Memory B cell (primary cell): ENCODE measurements at regions not wholly inside any gene's neighbourhood (a gene's known extent, or its start where the extent isn't known, plus 50 kb on each side); places are given as distances from the start of the nearest gene placed in this dataset.
"Not testable (repeated sequence)": the region's sequence is repeated elsewhere in the genome, so short reads cannot be mapped to it uniquely, and the experiment has no call there.

ENCODE experiments used
- ATAC-seq: fragments of 150-1000 bp; cut with Tn5 transposase; 2 replicates; pipeline ENCODE4 v1.10.0; 2021; ENCODE audit warnings: low read depth, mild to moderate bottlenecking, moderate library complexity
- DNase-seq, 2 donors: peaks; one replicate each; pipeline ENCODE4 v3.0.0; 2022; ENCODE audit warnings: low spot score in 2 of 2
- H3K27ac Mint-ChIP-seq: one replicate; pipeline ENCODE4 v1.8.0; 2022; ENCODE audit warnings: mild to moderate bottlenecking, moderate library complexity, mixed read lengths
- H3K27me3 Mint-ChIP-seq: one replicate; pipeline ENCODE4 v1.8.0; 2022; ENCODE audit warnings: mixed read lengths
- H3K36me3 Mint-ChIP-seq: one replicate; pipeline ENCODE4 v1.8.0; 2022; ENCODE audit warnings: mild to moderate bottlenecking, mixed read lengths
- H3K4me1 Mint-ChIP-seq: one replicate; pipeline ENCODE4 v1.8.0; 2022; ENCODE audit warnings: mixed read lengths
- H3K4me3 Mint-ChIP-seq: one replicate; pipeline ENCODE4 v1.8.0; 2022; ENCODE audit warnings: mild to moderate bottlenecking, moderate library complexity, mixed read lengths
- H3K9me3 Mint-ChIP-seq: one replicate; pipeline ENCODE4 v1.8.0; 2022; ENCODE audit warnings: mixed read lengths

GRCh38 chrX:45596188-45596808, 395.6 kb upstream of the DIPK2B start:
- DNase-seq = no peak
- Mint-ChIP-seq H3K27me3 (no peaks in the 10 kb centered on the region), H3K4me1 (no peaks in the 10 kb centered on the region), H3K27ac (no peak overlapping the region), H3K36me3 (no peaks in the 10 kb centered on the region), H3K4me3 (no peak overlapping the region), H3K9me3 (no peaks in the 10 kb centered on the region)
- ATAC-seq = no peak

- H3K36me3 Mint-ChIP-seq = no peaks in the 10 kb centered on the region
- no peak overlapping the region for H3K4me3 Mint-ChIP-seq
- H3K9me3 Mint-ChIP-seq = peaks cover 1% of the 10 kb centered on the region
- no peak for DNase-seq
- ATAC-seq = no peak
- H3K27ac Mint-ChIP-seq = no peak overlapping the region
- no peaks in the 10 kb centered on the region for H3K27me3 Mint-ChIP-seq
- no peaks in the 10 kb centered on the region for H3K4me1 Mint-ChIP-seq
Observed at GRCh38 chrX:45592101-45592500, 391.4 kb upstream of the DIPK2B start.

- H3K27me3 Mint-ChIP-seq = no peaks in the 10 kb centered on the region
- ATAC-seq = no peak
Observed at GRCh38 chrX:45591650-45592049, 391.0 kb upstream of the DIPK2B start.

GRCh38 chrX:45584717-45585116, 384.0 kb upstream of the DIPK2B start:
- ATAC-seq = no peak
- Mint-ChIP-seq H3K27ac (no peak overlapping the region), H3K4me3 (no peak overlapping the region), H3K4me1 (no peaks in the 10 kb centered on the region), H3K36me3 (peaks cover 2% of the 10 kb centered on the region), H3K27me3 (no peaks in the 10 kb centered on the region), H3K9me3 (peaks cover 13% of the 10 kb centered on the region)
- no peak for DNase-seq

More at GRCh38 chrX:45591650-45592049, 391.0 kb upstream of the DIPK2B start:
- H3K4me1 Mint-ChIP-seq = no peaks in the 10 kb centered on the region
- peaks cover 1% of the 10 kb centered on the region for H3K9me3 Mint-ChIP-seq
- H3K27ac Mint-ChIP-seq = no peak overlapping the region
- no peak overlapping the region for H3K4me3 Mint-ChIP-seq
- no peaks in the 10 kb centered on the region for H3K36me3 Mint-ChIP-seq
- DNase-seq = no peak

GRCh38 chrX:45577361-45577760, 376.7 kb upstream of the DIPK2B start:
- ATAC-seq (no peak), DNase-seq (no peak)
- Mint-ChIP-seq H3K36me3 (peaks cover 4% of the 10 kb centered on the region), H3K4me3 (no peak overlapping the region), H3K4me1 (no peaks in the 10 kb centered on the region), H3K9me3 (peaks cover 13% of the 10 kb centered on the region), H3K27me3 (no peaks in the 10 kb centered on the region), H3K27ac (no peak overlapping the region)

- H3K4me3 Mint-ChIP-seq = no peak overlapping the region
- no peak for DNase-seq
- H3K27me3 Mint-ChIP-seq = no peaks in the 10 kb centered on the region
- H3K36me3 Mint-ChIP-seq = no peaks in the 10 kb centered on the region
- H3K9me3 Mint-ChIP-seq = no peaks in the 10 kb centered on the region
- H3K27ac Mint-ChIP-seq = no peak overlapping the region
- H3K4me1 Mint-ChIP-seq = no peaks in the 10 kb centered on the region
- ATAC-seq = no peak
Observed at GRCh38 chrX:45571453-45571852, 370.8 kb upstream of the DIPK2B start.

GRCh38 chrX:45566456-45566855, 365.8 kb upstream of the DIPK2B start:
- no peaks in the 10 kb centered on the region for H3K4me1 Mint-ChIP-seq
- peaks cover 1% of the 10 kb centered on the region for H3K9me3 Mint-ChIP-seq
- ATAC-seq (no peak), DNase-seq (no peak)
- no peak overlapping the region for H3K27ac Mint-ChIP-seq
- H3K27me3 Mint-ChIP-seq = no peaks in the 10 kb centered on the region
- no peak overlapping the region for H3K4me3 Mint-ChIP-seq
- no peaks in the 10 kb centered on the region for H3K36me3 Mint-ChIP-seq

GRCh38 chrX:45557387-45557786, 356.7 kb upstream of the DIPK2B start:
- H3K4me3 Mint-ChIP-seq = no peak overlapping the region
- no peaks in the 10 kb centered on the region for H3K4me1 Mint-ChIP-seq
- peaks cover 1% of the 10 kb centered on the region for H3K9me3 Mint-ChIP-seq
- no peaks in the 10 kb centered on the region for H3K36me3 Mint-ChIP-seq
- H3K27me3 Mint-ChIP-seq = no peaks in the 10 kb centered on the region
- H3K27ac Mint-ChIP-seq = no peak overlapping the region
- DNase-seq (no peak), ATAC-seq (no peak)

GRCh38 chrX:45554736-45555135, 354.1 kb upstream of the DIPK2B start:
- no peak for DNase-seq
- H3K27me3 Mint-ChIP-seq = no peaks in the 10 kb centered on the region
- no peaks in the 10 kb centered on the region for H3K4me1 Mint-ChIP-seq
- no peak overlapping the region for H3K4me3 Mint-ChIP-seq
- no peaks in the 10 kb centered on the region for H3K9me3 Mint-ChIP-seq
- no peak for ATAC-seq
- no peak overlapping the region for H3K27ac Mint-ChIP-seq
- no peaks in the 10 kb centered on the region for H3K36me3 Mint-ChIP-seq

- H3K27ac Mint-ChIP-seq = no peak overlapping the region
Observed at GRCh38 chrX:45553417-45553816, 352.7 kb upstream of the DIPK2B start.

GRCh38 chrX:45546697-45547096, 346.0 kb upstream of the DIPK2B start:
- not testable (repeated sequence) for H3K36me3 Mint-ChIP-seq, H3K4me3 Mint-ChIP-seq, H3K4me1 Mint-ChIP-seq, H3K27ac Mint-ChIP-seq, ATAC-seq, H3K27me3 Mint-ChIP-seq, H3K9me3 Mint-ChIP-seq, DNase-seq

More at GRCh38 chrX:45553417-45553816, 352.7 kb upstream of the DIPK2B start:
- DNase-seq (no peak), ATAC-seq (no peak)
- no peaks in the 10 kb centered on the region for H3K36me3 Mint-ChIP-seq
- no peaks in the 10 kb centered on the region for H3K9me3 Mint-ChIP-seq
- H3K27me3 Mint-ChIP-seq = no peaks in the 10 kb centered on the region
- H3K4me3 Mint-ChIP-seq = no peak overlapping the region
- H3K4me1 Mint-ChIP-seq = no peaks in the 10 kb centered on the region

- Mint-ChIP-seq H3K4me3 (no peak overlapping the region), H3K27me3 (no peaks in the 10 kb centered on the region), H3K9me3 (peaks cover 2% of the 10 kb centered on the region), H3K36me3 (peaks cover 2% of the 10 kb centered on the region), H3K27ac (no peak overlapping the region), H3K4me1 (no peaks in the 10 kb centered on the region)
- ATAC-seq (no peak), DNase-seq (no peak)
Observed at GRCh38 chrX:45540181-45540580, 339.5 kb upstream of the DIPK2B start.

- peaks cover 2% of the 10 kb centered on the region for H3K27me3 Mint-ChIP-seq
- H3K27ac Mint-ChIP-seq = no peak overlapping the region
- H3K4me1 Mint-ChIP-seq = no peaks in the 10 kb centered on the region
- H3K36me3 Mint-ChIP-seq = no peaks in the 10 kb centered on the region
- ATAC-seq (no peak), DNase-seq (no peak)
- H3K4me3 Mint-ChIP-seq = no peak overlapping the region
- H3K9me3 Mint-ChIP-seq = peaks cover 3% of the 10 kb centered on the region
Observed at GRCh38 chrX:45537936-45538335, 337.3 kb upstream of the DIPK2B start.

- DNase-seq (no peak), ATAC-seq (no peak)
- no peaks in the 10 kb centered on the region for H3K9me3 Mint-ChIP-seq
- no peak overlapping the region for H3K4me3 Mint-ChIP-seq
- H3K27ac Mint-ChIP-seq = no peak overlapping the region
- H3K27me3 Mint-ChIP-seq = peaks cover under 1% of the 10 kb centered on the region
- no peaks in the 10 kb centered on the region for H3K36me3 Mint-ChIP-seq
- H3K4me1 Mint-ChIP-seq = no peaks in the 10 kb centered on the region
Observed at GRCh38 chrX:45527834-45528233, 327.2 kb upstream of the DIPK2B start.

GRCh38 chrX:45524805-45525204, 324.1 kb upstream of the DIPK2B start:
- no peak overlapping the region for H3K4me3 Mint-ChIP-seq
- no peak overlapping the region for H3K27ac Mint-ChIP-seq
- no peaks in the 10 kb centered on the region for H3K27me3 Mint-ChIP-seq
- no peaks in the 10 kb centered on the region for H3K36me3 Mint-ChIP-seq
- H3K4me1 Mint-ChIP-seq = no peaks in the 10 kb centered on the region
- ATAC-seq = no peak
- H3K9me3 Mint-ChIP-seq = no peaks in the 10 kb centered on the region
- DNase-seq = no peak
